HL-60 (cell line): ENCODE measurements at regions not wholly inside any gene's neighbourhood (a gene's known extent, or its start where the extent isn't known, plus 50 kb on each side); places are given as distances from the start of the nearest gene placed in this dataset.

ENCODE experiments used
- CTCF ChIP-seq: IDR thresholded peaks from one replicate; pipeline ENCODE4 v1.5.1; 2011; ENCODE audit warnings: low read length, control low read depth, inconsistent platforms; ENCODE audit not compliant: insufficient read depth
- GABPA ChIP-seq: IDR thresholded peaks from 2 replicates; pipeline ENCODE4 v1.6.1; 2012; ENCODE audit warnings: low read depth
- POLR2AphosphoS5 ChIP-seq: IDR thresholded peaks from 2 replicates; pipeline ENCODE4 v1.6.1; 2012; ENCODE audit warnings: low read depth
- SPI1 ChIP-seq: IDR thresholded peaks from 2 replicates; pipeline ENCODE4 v1.6.1; 2012; ENCODE audit warnings: low read depth, mild to moderate bottlenecking, borderline replicate concordance

DNA sequence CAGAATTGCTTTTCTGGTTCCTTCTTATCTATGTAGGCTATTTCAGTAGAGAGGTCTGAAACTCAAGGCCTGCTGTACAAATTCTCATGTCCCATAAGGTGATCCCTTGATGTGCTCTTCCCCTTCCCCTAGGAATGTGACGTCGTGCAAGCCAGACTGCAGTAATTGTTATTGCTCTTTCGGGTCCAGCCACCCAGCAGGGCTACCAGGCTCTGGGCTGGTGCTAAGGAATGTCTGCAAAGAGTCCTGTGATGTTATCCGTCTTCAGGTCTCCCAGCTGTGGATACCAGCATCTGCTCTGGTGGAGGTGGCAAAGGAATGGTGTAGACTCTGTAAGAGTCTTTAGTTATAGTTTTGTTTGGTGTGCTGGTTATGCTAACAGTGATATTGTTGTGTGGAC, 378.7 kb downstream of the C4orf33 start:
- TF ChIP-seq CTCF = no peak
- no peak for TF ChIP-seq POLR2AphosphoS5
- TF ChIP-seq GABPA = no peak
- no peak for TF ChIP-seq SPI1
